OCI-LY3 (cell line): ENCODE measurements at regions not wholly inside any gene's neighbourhood (a gene's known extent, or its start where the extent isn't known, plus 50 kb on each side); places are given as distances from the start of the nearest gene placed in this dataset.

ENCODE experiments used
- H2AFZ ChIP-seq: fragments of 200-600, 300-600 bp; shearing (Covaris generic); 2 replicates; pipeline ENCODE4 v1.6.0; 2014; ENCODE audit warnings: antibody characterized with exemption, low read depth, low read length
- H3K27ac ChIP-seq: fragments of 200-600, 300-600 bp; sonication (generic); 2 replicates; pipeline ENCODE4 v1.5.1; 2014; ENCODE audit warnings: mild to moderate bottlenecking, low read length, moderate library complexity, mixed read lengths
- H3K27me3 ChIP-seq: fragments of 200-600, 300-600 bp; sonication (generic); 2 replicates; pipeline ENCODE4 v1.6.1; 2014; ENCODE audit warnings: low read depth, low read length, mixed read lengths
- H3K36me3 ChIP-seq: fragments of 200-600, 300-600 bp; sonication (generic); replicated peaks from 2 replicates; pipeline ENCODE3; 2014; ENCODE audit warnings: low read depth, low read length, mixed read lengths
- H3K4me1 ChIP-seq: fragments of 300-600, 200-600 bp; sonication (generic); 2 replicates; pipeline ENCODE4 v1.6.1; 2014; ENCODE audit warnings: low read length, mixed read lengths
- H3K4me2 ChIP-seq: fragments of 200-600, 300-600 bp; sonication (generic); 2 replicates; pipeline ENCODE4 v1.6.1; 2014; ENCODE audit warnings: low read length, mixed read lengths
- H3K4me3 ChIP-seq: fragments of 300-600, 200-600 bp; sonication (generic); 2 replicates; pipeline ENCODE4 v1.5.1; 2014; ENCODE audit warnings: antibody characterized with exemption, mild to moderate bottlenecking, low read length, moderate library complexity
- H3K79me2 ChIP-seq: fragments of 300-600, 200-600 bp; shearing (Covaris generic); 2 replicates; pipeline ENCODE4 v1.6.1; 2014; ENCODE audit warnings: mild to moderate bottlenecking, low read length, mixed read lengths
- H3K9ac ChIP-seq: fragments of 300-600, 200-600 bp; shearing (Covaris generic); 2 replicates; pipeline ENCODE4 v1.6.0; 2014; ENCODE audit warnings: mild to moderate bottlenecking, low read length, moderate library complexity
- H3K9me3 ChIP-seq: fragments of 200-600, 300-600 bp; shearing (Covaris generic); 2 replicates; pipeline ENCODE4 v1.6.1; 2014; ENCODE audit warnings: low read length, mixed read lengths; ENCODE audit not compliant: insufficient read depth
- H4K20me1 ChIP-seq: fragments of 200-600, 300-600 bp; sonication (generic); 2 replicates; pipeline ENCODE4 v1.6.1; 2016; ENCODE audit warnings: low read length, mixed read lengths; ENCODE audit not compliant: insufficient read depth
- CTCF ChIP-seq: fragments of 200-600, 300-600 bp; sonication (generic); IDR thresholded peaks from 2 replicates; pipeline ENCODE4 v1.5.1; 2014; ENCODE audit warnings: antibody characterized with exemption, low read length, low read depth
- EZH2phosphoT487 ChIP-seq: fragments of 200-600 bp; shearing (Covaris generic); IDR thresholded peaks from 2 replicates; pipeline ENCODE4 v1.6.1; 2018; ENCODE audit warnings: antibody characterized with exemption, mixed run types, low read depth

DNA sequence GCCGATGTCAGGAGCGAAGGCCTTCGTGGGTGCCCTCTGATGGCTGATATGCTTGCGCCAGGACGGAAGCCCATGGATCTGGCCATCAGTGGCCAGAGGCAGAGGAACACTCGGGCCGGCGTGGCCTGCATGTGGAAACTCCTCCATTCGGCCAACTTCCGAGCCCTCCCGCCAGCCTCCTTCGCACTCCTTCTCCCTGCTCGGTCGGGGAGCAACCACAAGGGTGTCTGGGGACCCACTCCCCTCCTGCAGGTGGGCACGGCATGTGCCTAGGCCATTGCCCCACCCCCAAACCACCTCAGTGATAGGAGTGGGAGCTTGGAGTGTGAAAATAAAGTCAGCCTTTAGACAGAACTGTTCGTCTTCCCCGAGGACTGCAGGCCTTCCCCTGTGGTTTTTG lies 231.3 kb downstream of the BCL11B start:
- H3K36me3 ChIP-seq: no peaks in the 10 kb centered on the region
- TF ChIP-seq CTCF (no peak), EZH2phosphoT487 (no peak)
- H3K4me3 ChIP-seq: no peak overlapping the region
- no peak overlapping the region for H2AFZ ChIP-seq
- H3K79me2 ChIP-seq: no peaks in the 10 kb centered on the region
- H3K9me3 ChIP-seq: no peaks in the 10 kb centered on the region
- no peak overlapping the region for H3K9ac ChIP-seq
- no peaks in the 10 kb centered on the region for H3K27me3 ChIP-seq
- H3K4me1 ChIP-seq: no peaks in the 10 kb centered on the region
- no peaks in the 10 kb centered on the region for H4K20me1 ChIP-seq
- H3K27ac ChIP-seq: no peak overlapping the region
- H3K4me2 ChIP-seq: no peak overlapping the region

- H3K27me3 ChIP-seq: no peaks in the 10 kb centered on the region
- H3K9ac ChIP-seq: no peak overlapping the region
- no peaks in the 10 kb centered on the region for H4K20me1 ChIP-seq
- TF ChIP-seq CTCF: no peak
- TF ChIP-seq EZH2phosphoT487: no peak
- H3K27ac ChIP-seq: no peak overlapping the region
- H3K36me3 ChIP-seq: no peaks in the 10 kb centered on the region
- no peak overlapping the region for H3K4me2 ChIP-seq
- no peaks in the 10 kb centered on the region for H3K9me3 ChIP-seq
- H3K79me2 ChIP-seq: no peaks in the 10 kb centered on the region
- H2AFZ ChIP-seq: no peak overlapping the region
- no peaks in the 10 kb centered on the region for H3K4me1 ChIP-seq
- no peak overlapping the region for H3K4me3 ChIP-seq
Measured at GRCh38 chr14:99041141-99041819, 230.7 kb downstream of the BCL11B start.

DNA sequence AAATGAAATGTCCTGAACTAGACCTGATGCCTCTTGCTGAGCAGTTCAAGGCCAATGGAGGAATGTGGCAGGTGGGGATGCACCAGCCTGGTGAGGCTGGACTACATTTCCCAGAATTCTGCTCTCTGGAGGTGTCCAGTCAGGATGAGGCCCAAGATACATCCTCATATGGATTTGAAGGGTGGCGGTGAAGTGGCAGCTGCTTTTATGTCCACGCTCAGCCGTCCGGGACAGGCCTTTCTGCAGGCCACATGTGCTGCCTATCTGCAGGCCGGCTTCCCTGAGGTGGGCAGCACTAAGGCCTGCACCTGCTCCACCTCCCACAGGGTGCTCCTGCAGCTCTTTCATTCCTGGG lies 230.2 kb downstream of the BCL11B start:
- Histone ChIP-seq H3K4me2 (no peak overlapping the region), H2AFZ (no peak overlapping the region), H3K9ac (no peak overlapping the region), H3K27ac (no peak overlapping the region), H3K27me3 (no peaks in the 10 kb centered on the region), H3K79me2 (no peaks in the 10 kb centered on the region), H3K4me3 (no peak overlapping the region), H3K9me3 (no peaks in the 10 kb centered on the region), H3K4me1 (no peaks in the 10 kb centered on the region), H3K36me3 (no peaks in the 10 kb centered on the region), H4K20me1 (no peaks in the 10 kb centered on the region)
- TF ChIP-seq CTCF (no peak), EZH2phosphoT487 (no peak)

GRCh38 chr14:99042381-99043266 lies 229.4 kb downstream of the BCL11B start:
- Histone ChIP-seq H3K9me3 (no peaks in the 10 kb centered on the region), H3K4me2 (no peak overlapping the region), H3K79me2 (no peaks in the 10 kb centered on the region), H3K4me3 (no peak overlapping the region), H3K27me3 (no peaks in the 10 kb centered on the region), H3K27ac (no peak overlapping the region), H2AFZ (no peak overlapping the region), H3K9ac (no peak overlapping the region), H3K4me1 (no peaks in the 10 kb centered on the region), H3K36me3 (no peaks in the 10 kb centered on the region), H4K20me1 (no peaks in the 10 kb centered on the region)
- no peak for TF ChIP-seq CTCF
- no peak for TF ChIP-seq EZH2phosphoT487
